Natural killer cell (primary cell): ENCODE measurements at regions not wholly inside any gene's neighbourhood (a gene's known extent, or its start where the extent isn't known, plus 50 kb on each side); places are given as distances from the start of the nearest gene placed in this dataset.

ENCODE experiments used
- ATAC-seq, 3 donors: fragments of 150-1000 bp in 2 of 3; fragments of 200-7000 bp in 1 of 3; cut with Tn5 transposase; 1 replicate in 1 of 3; 2 replicates in 2 of 3; pipeline ENCODE4 v1.10.0; 2021; ENCODE audit warnings: mild to moderate bottlenecking in 2 of 3, moderate library complexity in 2 of 3
- DNase-seq, 2 donors: peaks; one replicate each; pipeline versions ENCODE4 v3.0.0 to v3.0.0-alpha.2; 2013 to 2021; ENCODE audit warnings: mixed read lengths in 1 of 2
- H3K27ac ChIP-seq: one replicate; pipeline ENCODE4 v1.5.1; 2013; ENCODE audit warnings: mild to moderate bottlenecking, low read length
- H3K27me3 ChIP-seq: one replicate; pipeline ENCODE4 v1.6.1; 2013; ENCODE audit warnings: low read length; ENCODE audit not compliant: control insufficient read depth, insufficient read depth
- H3K36me3 ChIP-seq: one replicate; pipeline ENCODE4 v1.6.1; 2013; ENCODE audit warnings: low read length; ENCODE audit not compliant: control insufficient read depth, insufficient read depth
- H3K4me1 ChIP-seq: one replicate; pipeline ENCODE4 v1.6.1; 2013; ENCODE audit warnings: low read length; ENCODE audit not compliant: control insufficient read depth, insufficient read depth
- H3K4me3 ChIP-seq: one replicate; pipeline ENCODE4 v1.5.1; 2013; ENCODE audit warnings: low read length
- H3K9me3 ChIP-seq: one replicate; pipeline ENCODE4 v1.6.1; 2013; ENCODE audit warnings: low read length; ENCODE audit not compliant: control insufficient read depth, insufficient read depth
- H3K27ac Mint-ChIP-seq, 2 donors: one replicate each; pipeline ENCODE4 v1.8.0; 2022; ENCODE audit warnings: mild to moderate bottlenecking in 2 of 2, mixed read lengths in 2 of 2, moderate library complexity in 1 of 2
- H3K27me3 Mint-ChIP-seq, 2 donors: one replicate each; pipeline ENCODE4 v1.8.0; 2022; ENCODE audit warnings: low read depth in 2 of 2, mixed read lengths in 2 of 2
- H3K36me3 Mint-ChIP-seq: one replicate; pipeline ENCODE4 v1.8.0; 2022; ENCODE audit warnings: mixed read lengths
- H3K4me1 Mint-ChIP-seq, 2 donors: one replicate each; pipeline ENCODE4 v1.8.0; 2022; ENCODE audit warnings: mixed read lengths in 2 of 2
- H3K4me3 Mint-ChIP-seq: one replicate; pipeline ENCODE4 v1.8.0; 2022; ENCODE audit warnings: mild to moderate bottlenecking, moderate library complexity, mixed read lengths
- H3K9me3 Mint-ChIP-seq, 2 donors: one replicate each; pipeline ENCODE4 v1.8.0; 2022; ENCODE audit warnings: mixed read lengths in 2 of 2
- CTCF ChIP-seq: fragments of 200-600 bp; IDR thresholded peaks from one replicate; pipeline ENCODE4 v1.8.0; 2022; ENCODE audit warnings: antibody characterized with exemption
- WGBS: methylation state at CpG from one replicate; pipeline ENCODE4 v1.1.7; 2013; ENCODE audit warnings: missing lambda C conversion rate; ENCODE audit not compliant: insufficient coverage; 5-methylcytosine and 5-hydroxymethylcytosine counted together
- intact Hi-C: fragments of 100-400 bp; cut with micrococcal nuclease; formaldehyde crosslinking; loops from one replicate; pipeline ENCODE4 v1.14.2; 2022

GRCh38 chr12:115648463-115648862, 629.0 kb downstream of the MED13L start:
- Mint-ChIP-seq H3K4me3 (no peak overlapping the region), H3K4me1 (no peaks in the 10 kb centered on the region), H3K36me3 (no peaks in the 10 kb centered on the region), H3K9me3 (peaks cover 0 to 6% of the 10 kb centered on the region in 2 donors), H3K27me3 (peaks cover 3% of the 10 kb centered on the region in 2 donors), H3K27ac (no peak overlapping the region)
- DNase-seq (no peak), ATAC-seq (no peak)
- Histone ChIP-seq H3K4me1 (no peaks in the 10 kb centered on the region), H3K4me3 (no peak overlapping the region), H3K36me3 (no peaks in the 10 kb centered on the region), H3K27ac (no peak overlapping the region), H3K27me3 (no peaks in the 10 kb centered on the region), H3K9me3 (no peaks in the 10 kb centered on the region)
- 42% methylated on average over 1 of the region's 1 CpG for WGBS
- intact Hi-C loops: no loop called here
- TF ChIP-seq CTCF: no peak

- no peak for TF ChIP-seq CTCF
- Histone ChIP-seq H3K27ac (no peak overlapping the region), H3K9me3 (no peaks in the 10 kb centered on the region), H3K4me1 (no peaks in the 10 kb centered on the region), H3K4me3 (no peak overlapping the region), H3K36me3 (no peaks in the 10 kb centered on the region), H3K27me3 (no peaks in the 10 kb centered on the region)
- no peak overlapping the region for H3K27ac Mint-ChIP-seq
- H3K4me3 Mint-ChIP-seq: no peak overlapping the region
- no peak for DNase-seq
- no peaks in the 10 kb centered on the region for H3K4me1 Mint-ChIP-seq
- no peaks in the 10 kb centered on the region for H3K36me3 Mint-ChIP-seq
- 100% methylated on average over 1 of the region's 2 CpGs for WGBS
- intact Hi-C loops: no loop called here
- H3K9me3 Mint-ChIP-seq: peaks cover 0 to 6% of the 10 kb centered on the region in 2 donors
- no peak for ATAC-seq
- peaks cover 0 to 6% of the 10 kb centered on the region in 2 donors for H3K27me3 Mint-ChIP-seq
These were observed 631.3 kb downstream of the MED13L start for GRCh38 chr12:115646210-115646609.

GRCh38 chr12:115640929-115641328, 636.6 kb downstream of the MED13L start:
- Histone ChIP-seq H3K36me3 (no peaks in the 10 kb centered on the region), H3K4me1 (no peaks in the 10 kb centered on the region), H3K9me3 (no peaks in the 10 kb centered on the region), H3K4me3 (no peak overlapping the region), H3K27me3 (no peaks in the 10 kb centered on the region), H3K27ac (no peak overlapping the region)
- no peak for TF ChIP-seq CTCF
- Mint-ChIP-seq H3K27ac (no peak overlapping the region), H3K4me1 (no peaks in the 10 kb centered on the region), H3K27me3 (peaks cover 0 to 3% of the 10 kb centered on the region in 2 donors), H3K4me3 (no peak overlapping the region), H3K36me3 (no peaks in the 10 kb centered on the region), H3K9me3 (no peaks in the 10 kb centered on the region)
- DNase-seq (no peak), ATAC-seq (no peak)
- intact Hi-C loops: no loop called here
- 71% methylated on average over 2 of the region's 2 CpGs for WGBS

DNA sequence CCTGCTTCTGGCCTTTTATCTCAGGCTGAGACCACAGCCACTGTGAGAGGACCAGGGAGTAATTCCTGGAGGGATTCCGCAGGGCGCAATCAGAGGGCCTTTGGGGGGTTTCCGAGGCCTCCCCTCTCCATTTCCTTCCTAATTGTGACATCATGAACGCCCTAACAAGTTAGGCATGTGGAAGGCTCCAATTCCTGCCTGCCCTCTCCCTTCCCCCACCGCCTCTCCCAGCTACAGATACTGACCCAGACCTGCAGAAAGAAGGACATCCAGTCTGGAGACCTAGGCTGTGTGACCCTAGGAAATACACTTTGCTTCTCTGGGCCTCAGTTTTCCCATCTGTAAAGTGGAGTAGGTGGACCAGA, 637.9 kb downstream of the MED13L start:
- H3K27ac ChIP-seq: no peak overlapping the region
- Mint-ChIP-seq H3K4me3 (no peak overlapping the region), H3K36me3 (no peaks in the 10 kb centered on the region), H3K27me3 (peaks cover 0 to 5% of the 10 kb centered on the region in 2 donors), H3K4me1 (no peaks in the 10 kb centered on the region), H3K9me3 (no peaks in the 10 kb centered on the region), H3K27ac (no peak overlapping the region)
- DNase-seq: no peak
- H3K9me3 ChIP-seq: no peaks in the 10 kb centered on the region
- WGBS: 27% methylated on average over 5 of the region's 5 CpGs
- intact Hi-C loops: no loop called here
- TF ChIP-seq CTCF: no peak
- no peak overlapping the region for H3K4me3 ChIP-seq
- no peaks in the 10 kb centered on the region for H3K36me3 ChIP-seq
- no peaks in the 10 kb centered on the region for H3K4me1 ChIP-seq
- ATAC-seq: no peak
- no peaks in the 10 kb centered on the region for H3K27me3 ChIP-seq
